Gastroesophageal sphincter (tissue), 3 donors: ENCODE measurements at regions not wholly inside any gene's neighbourhood (a gene's known extent, or its start where the extent isn't known, plus 50 kb on each side); places are given as distances from the start of the nearest gene placed in this dataset.

Source experiments
- POLR2A ChIP-seq, 2 donors: fragments of 450-650 bp; IDR thresholded peaks; one replicate each; pipeline ENCODE4 v1.6.1; 2017; ENCODE audit warnings: antibody characterized with exemption in 2 of 2, mild to moderate bottlenecking in 2 of 2, moderate library complexity in 1 of 2
- TF ChIP-seq, protein P1 (sequence below), 4 experiments: fragments of 200-600 bp in 2 of 4; fragments of 450-650 bp in 2 of 4; sonication (generic) in 1 of 4; IDR thresholded peaks; one replicate each; pipeline ENCODE4 v1.5.1; 2017 to 2019; ENCODE audit warnings: antibody characterized with exemption in 4 of 4, mild to moderate bottlenecking in 2 of 4, moderate library complexity in 2 of 4

- TF ChIP-seq, protein P1, sequence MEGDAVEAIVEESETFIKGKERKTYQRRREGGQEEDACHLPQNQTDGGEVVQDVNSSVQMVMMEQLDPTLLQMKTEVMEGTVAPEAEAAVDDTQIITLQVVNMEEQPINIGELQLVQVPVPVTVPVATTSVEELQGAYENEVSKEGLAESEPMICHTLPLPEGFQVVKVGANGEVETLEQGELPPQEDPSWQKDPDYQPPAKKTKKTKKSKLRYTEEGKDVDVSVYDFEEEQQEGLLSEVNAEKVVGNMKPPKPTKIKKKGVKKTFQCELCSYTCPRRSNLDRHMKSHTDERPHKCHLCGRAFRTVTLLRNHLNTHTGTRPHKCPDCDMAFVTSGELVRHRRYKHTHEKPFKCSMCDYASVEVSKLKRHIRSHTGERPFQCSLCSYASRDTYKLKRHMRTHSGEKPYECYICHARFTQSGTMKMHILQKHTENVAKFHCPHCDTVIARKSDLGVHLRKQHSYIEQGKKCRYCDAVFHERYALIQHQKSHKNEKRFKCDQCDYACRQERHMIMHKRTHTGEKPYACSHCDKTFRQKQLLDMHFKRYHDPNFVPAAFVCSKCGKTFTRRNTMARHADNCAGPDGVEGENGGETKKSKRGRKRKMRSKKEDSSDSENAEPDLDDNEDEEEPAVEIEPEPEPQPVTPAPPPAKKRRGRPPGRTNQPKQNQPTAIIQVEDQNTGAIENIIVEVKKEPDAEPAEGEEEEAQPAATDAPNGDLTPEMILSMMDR (IDR thresholded peaks at IDR 0.05): no peak
- TF ChIP-seq POLR2A (IDR thresholded peaks at IDR 0.05): no peak
Observed at GRCh38 chr12:87368259-87368658, 660.9 kb downstream of the C12orf50 start.
